ENCODE measurements at regions not wholly inside any gene's neighbourhood (a gene's known extent, or its start where the extent isn't known, plus 50 kb on each side); places are given as distances from the start of the nearest gene placed in this dataset.

DNA sequence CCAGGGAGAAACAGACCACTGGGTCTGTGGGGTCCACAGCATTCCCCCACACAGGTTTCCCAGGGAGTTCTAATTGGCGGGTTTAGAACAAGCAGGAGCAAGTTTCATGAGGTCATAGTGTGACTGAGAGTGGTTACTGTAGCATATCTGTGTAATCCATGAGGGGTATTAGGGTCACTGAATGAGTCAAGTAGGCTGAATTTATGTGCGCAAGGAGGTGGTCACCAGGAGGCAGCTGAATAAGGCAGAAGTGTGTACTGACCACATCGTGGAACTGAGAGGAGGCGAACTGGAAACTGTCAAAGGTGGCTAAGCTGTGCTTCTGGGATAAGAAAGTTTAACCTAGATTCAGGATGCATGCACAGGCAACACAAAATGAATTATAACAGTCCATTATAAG lies 876.0 kb downstream of the METTL15 start:
- DNase-seq (ENCODE audit: low read depth in 2 of 2), result no peak

DNA sequence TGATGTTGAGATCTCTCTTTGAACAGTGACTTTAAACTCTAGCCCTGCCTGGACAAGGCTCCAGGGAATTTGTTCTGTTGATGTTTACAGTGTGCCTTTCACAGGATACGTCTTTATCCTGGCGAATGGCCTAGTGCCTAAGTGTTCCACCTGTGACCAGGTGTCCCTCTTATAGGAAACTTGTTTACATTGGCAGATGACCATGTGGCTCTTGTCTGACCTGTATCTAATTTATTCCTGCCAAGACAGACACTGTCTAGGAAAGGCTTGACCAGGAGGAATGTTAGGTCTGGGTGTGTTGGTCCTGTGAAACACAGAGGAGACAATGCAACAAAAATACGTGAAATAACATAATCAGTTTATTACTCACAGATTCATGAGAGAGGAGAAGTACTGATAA lies 875.6 kb downstream of the METTL15 start:
- no peak for DNase-seq (ENCODE audit: low read depth in 2 of 2)

DNA sequence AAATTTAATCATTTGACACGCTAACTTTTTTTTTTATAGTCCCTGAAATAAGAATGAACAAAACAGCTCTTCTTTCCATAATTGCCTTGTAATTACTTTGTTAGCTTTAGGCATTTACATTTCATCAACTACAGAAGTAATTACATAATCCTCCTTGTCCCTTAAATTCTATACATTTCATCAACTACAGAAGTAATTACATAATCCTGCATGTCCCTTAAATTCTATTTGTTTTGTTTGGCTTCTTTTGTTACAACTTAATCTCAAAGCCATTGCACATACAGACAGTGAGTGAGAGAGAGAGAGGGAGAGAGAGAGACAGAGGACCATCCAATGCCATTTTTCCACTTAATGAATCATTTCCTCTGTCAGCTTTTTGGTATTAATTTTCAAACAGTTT lies 873.2 kb downstream of the METTL15 start:
- no peak for DNase-seq (ENCODE audit: low read depth in 2 of 2)

- no peak for DNase-seq (ENCODE audit: low read depth in 2 of 2)
Measured at GRCh38 chr11:28976801-28977145, 868.6 kb downstream of the METTL15 start.

DNA sequence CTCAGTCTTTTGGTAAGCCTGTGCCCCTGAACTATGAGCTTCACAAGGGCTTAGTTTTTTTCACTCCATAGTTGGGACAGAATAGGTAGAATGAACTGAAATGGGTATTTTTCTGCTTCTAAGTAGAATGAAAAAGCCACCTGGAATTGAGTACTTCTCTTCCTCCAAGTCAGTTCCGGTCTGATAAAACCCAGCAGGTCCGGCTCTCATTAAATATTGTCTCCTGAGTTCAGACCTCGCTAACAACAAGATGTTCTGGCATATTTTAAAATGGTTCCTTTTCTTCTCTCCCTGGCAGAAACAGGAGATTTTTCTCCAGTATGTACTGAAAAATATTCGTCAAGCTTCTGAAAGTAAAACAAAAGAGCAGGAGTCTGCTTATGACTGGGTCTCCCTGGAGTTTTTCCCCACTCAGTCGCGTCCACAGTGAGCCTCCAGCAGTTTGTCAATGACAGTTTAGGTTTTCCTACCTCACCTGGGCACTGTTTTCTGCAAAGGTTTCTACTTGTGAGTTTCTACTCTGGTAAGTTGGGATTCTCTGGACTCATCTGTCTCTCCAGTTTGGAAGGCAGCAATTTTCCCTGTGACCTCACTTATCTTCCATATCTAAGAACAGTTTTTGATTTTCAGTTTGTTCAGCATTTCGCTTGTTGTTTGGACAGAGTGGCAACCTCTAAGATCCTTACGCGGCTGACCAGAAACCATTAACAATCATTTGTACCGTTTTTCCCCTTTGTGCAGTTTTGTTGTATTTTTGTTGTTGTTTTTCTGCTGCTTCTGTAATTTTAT lies 868.0 kb downstream of the METTL15 start:
- DNase-seq (ENCODE audit: low read depth in 2 of 2), result no peak

DNA sequence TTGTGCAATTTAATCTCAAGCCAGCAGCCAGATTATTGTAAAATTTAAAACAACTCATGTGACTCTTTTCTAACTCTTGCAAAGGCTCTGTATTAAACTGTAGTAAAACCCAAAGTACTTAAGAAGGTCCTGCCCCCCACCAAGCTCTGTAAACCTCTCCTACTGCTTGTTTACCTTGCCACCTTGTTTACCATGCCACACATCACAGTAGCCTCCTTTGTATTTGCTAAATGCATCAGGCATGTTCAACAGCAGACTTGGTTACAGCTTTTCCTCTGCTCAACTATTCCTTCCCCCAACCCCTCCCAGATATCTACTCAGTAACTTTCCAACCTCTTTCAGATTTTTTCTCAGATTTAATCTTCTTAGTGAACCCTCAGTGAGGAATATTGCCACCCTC lies 861.6 kb downstream of the METTL15 start:
- no peak for DNase-seq (ENCODE audit: low read depth in 2 of 2)

DNA sequence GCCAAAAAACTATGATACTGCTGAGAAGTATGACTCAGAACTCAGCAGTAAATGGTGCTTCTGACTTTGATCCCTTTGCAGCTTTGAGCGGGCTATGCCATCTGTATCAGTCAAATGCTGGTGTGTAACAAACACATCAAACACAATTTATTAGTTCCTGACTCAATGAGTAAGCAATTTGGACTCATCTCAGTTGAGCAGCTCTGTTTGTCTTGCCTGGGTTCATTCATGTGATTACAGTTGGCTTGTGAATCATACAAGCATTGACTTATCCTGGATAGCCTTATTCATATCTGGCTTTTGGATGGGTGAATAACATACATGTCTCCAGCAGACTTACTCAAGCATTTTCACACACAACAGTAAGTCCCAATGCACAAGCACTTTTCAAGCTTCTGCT lies 858.8 kb downstream of the METTL15 start:
- no peak for DNase-seq (ENCODE audit: low read depth in 2 of 2)

- DNase-seq (ENCODE audit: low read depth in 2 of 2), result no peak
Measured at GRCh38 chr11:28965819-28966218, 857.6 kb downstream of the METTL15 start.

GRCh38 chr11:28964811-28965210 lies 856.6 kb downstream of the METTL15 start:
- DNase-seq (ENCODE audit: low read depth in 2 of 2), result no peak

DNA sequence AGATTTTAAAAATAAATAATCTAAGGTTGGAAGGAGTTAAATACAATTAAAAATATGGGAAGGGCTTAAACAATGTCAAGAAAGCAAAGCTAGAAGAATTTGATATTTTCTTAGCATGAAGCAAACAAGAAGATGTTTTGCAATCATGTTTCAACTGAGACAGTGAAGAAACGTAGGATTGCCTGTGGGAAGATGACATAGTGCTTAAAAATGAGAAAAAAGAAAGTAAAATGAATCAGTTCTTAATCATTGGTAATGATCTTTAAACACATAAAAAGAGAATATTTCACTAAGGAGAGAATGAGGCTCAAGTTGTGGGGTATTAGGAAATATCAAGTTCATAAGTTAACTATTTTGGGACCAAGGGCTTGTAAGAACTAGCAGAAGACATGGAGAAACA lies 855.0 kb downstream of the METTL15 start:
- no peak for DNase-seq (ENCODE audit: low read depth in 2 of 2)

DNA sequence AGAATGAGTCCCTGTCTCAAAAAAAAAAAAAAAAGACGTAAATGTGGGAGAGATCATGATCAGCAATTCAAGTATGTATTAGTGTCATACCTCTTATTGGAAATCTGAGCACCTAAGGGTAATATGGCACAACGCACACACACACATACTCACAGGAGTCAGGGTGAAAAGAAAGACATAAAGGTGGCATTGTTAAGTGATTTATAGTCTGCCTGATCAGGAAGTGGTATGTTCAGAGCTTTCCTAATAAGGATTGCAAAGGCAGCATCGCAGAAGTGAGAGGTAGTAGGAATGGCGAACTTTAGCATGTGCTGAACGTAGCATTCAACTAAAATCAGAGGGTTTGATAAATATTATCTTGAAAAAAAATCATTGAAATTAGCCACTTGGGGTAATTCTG lies 854.3 kb downstream of the METTL15 start:
- DNase-seq (ENCODE audit: low read depth in 2 of 2), result no peak

GRCh38 chr11:28961726-28962125 lies 853.5 kb downstream of the METTL15 start:
- no peak for DNase-seq (ENCODE audit: low read depth in 2 of 2)

- DNase-seq (ENCODE audit: low read depth in 2 of 2), result no peak
Measured at GRCh38 chr11:28956446-28956845, 848.3 kb downstream of the METTL15 start.

- DNase-seq (ENCODE audit: low read depth in 2 of 2), result no peak
Measured at GRCh38 chr11:28951191-28951590, 843.0 kb downstream of the METTL15 start.

- DNase-seq (ENCODE audit: low read depth in 2 of 2), result no peak
Measured at GRCh38 chr11:28939381-28939780, 831.2 kb downstream of the METTL15 start.

GRCh38 chr11:28938091-28938490 lies 829.9 kb downstream of the METTL15 start:
- no peak for DNase-seq (ENCODE audit: low read depth in 2 of 2)

- no peak for DNase-seq (ENCODE audit: low read depth in 2 of 2)
Measured at GRCh38 chr11:28932940-28933339, 824.8 kb downstream of the METTL15 start.

DNA sequence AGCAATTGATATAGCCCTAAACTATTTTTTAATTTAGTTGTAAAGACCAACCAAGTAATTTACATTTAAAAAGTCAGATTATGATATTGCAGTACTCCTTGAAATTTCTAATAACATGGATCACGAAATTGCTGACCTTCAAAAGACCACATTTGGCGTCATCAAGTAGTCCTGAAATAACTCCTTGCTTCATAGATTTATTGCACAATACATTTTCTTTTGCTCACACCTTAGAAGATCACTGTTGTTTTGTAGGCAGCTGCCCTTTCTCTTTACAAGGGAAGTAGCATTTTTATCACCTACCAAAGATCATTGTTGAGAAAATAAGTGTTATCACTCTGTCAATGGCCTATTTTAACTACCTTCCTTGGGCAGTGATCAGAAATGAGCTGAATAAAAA lies 815.8 kb downstream of the METTL15 start:
- DNase-seq (ENCODE audit: low read depth in 2 of 2), result no peak

- no peak for DNase-seq (ENCODE audit: low read depth in 2 of 2)
Measured at GRCh38 chr11:28922386-28922981, 814.3 kb downstream of the METTL15 start.

GRCh38 chr11:28919194-28919593 lies 811.0 kb downstream of the METTL15 start:
- DNase-seq (ENCODE audit: low read depth in 2 of 2), result no peak

DNA sequence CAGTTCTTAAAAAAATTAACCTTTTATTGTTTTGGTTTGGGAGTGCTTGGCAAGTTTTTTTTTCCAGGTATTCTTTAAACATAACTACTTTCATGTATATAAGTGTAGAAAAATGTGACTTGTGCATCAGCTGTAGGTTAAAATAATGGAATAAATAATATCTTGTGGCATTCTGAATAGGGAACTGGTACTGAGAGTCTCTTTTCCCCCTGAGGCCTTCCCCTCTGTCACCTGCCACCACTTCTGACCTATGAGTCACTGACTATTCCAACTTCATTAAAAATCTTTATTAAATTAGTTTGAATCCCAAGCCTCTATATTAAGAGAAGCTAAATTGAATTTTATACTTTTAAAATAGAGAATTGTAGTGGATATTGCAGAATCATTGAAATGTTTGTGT lies 805.7 kb downstream of the METTL15 start:
- no peak for DNase-seq (ENCODE audit: low read depth in 2 of 2)

- no peak for DNase-seq (ENCODE audit: low read depth in 2 of 2)
Measured at GRCh38 chr11:28911829-28912228, 803.6 kb downstream of the METTL15 start.

DNA sequence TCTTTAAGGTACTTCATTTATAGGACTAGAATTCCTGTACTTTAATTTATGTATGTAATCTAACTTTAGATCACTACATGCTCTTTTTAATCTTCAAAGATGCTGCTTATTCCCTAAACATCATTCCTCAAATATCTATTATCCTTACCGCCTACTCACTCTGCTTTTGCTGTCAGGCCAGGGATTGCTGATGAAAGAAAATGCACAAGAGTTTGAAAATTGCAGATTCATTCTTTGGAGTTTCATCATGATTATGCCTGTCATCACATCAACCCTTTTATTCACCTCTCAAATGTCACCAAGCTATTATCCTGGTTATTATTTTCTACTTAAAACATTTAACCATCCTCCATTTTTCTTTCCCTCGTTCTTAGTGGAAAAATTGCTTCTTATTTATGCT lies 802.7 kb downstream of the METTL15 start:
- DNase-seq (ENCODE audit: low read depth in 2 of 2), result no peak

GRCh38 chr11:28903716-28904115 lies 795.5 kb downstream of the METTL15 start:
- DNase-seq (ENCODE audit: low read depth in 2 of 2), result no peak
